ENCODE measurements at regions not wholly inside any gene's neighbourhood (a gene's known extent, or its start where the extent isn't known, plus 50 kb on each side); places are given as distances from the start of the nearest gene placed in this dataset.

- TF ChIP-seq ZNF280B (CRISPR knock-in tag; IDR thresholded peaks at IDR 0.05) (no peak), ATF3 (IDR thresholded peaks at IDR 0.05) (peak; percentile 53; the same call in 1 of the 2 replicates), ATF3 (CRISPR knock-in tag; conservative IDR thresholded peaks at IDR 0.05) (no peak), PHB2 (IDR thresholded peaks at IDR 0.05; ENCODE audit: low read depth) (no peak), ELF1 (tag; IDR thresholded peaks at IDR 0.05) (no peak), YBX1 (IDR thresholded peaks at IDR 0.05) (no peak), TAF7 (tag; IDR thresholded peaks at IDR 0.05) (no peak), ZNF778 (CRISPR knock-in tag; IDR thresholded peaks at IDR 0.05) (no peak), ZBTB33 (CRISPR knock-in tag; IDR thresholded peaks at IDR 0.05) (no peak), ZNF785 (CRISPR knock-in tag; IDR thresholded peaks at IDR 0.05) (no peak), ETV5 (CRISPR knock-in tag; IDR thresholded peaks at IDR 0.05; ENCODE audit: low read depth) (peak; percentile 62; the same call in 1 of the 2 replicates), POLR2A (conservative IDR thresholded peaks at IDR 0.05) (no peak), ZNF347 (CRISPR knock-in tag; IDR thresholded peaks at IDR 0.05; ENCODE audit: low read depth) (no peak), ZNF518B (CRISPR knock-in tag; IDR thresholded peaks at IDR 0.05) (no peak), SNRNP70 (optimal IDR thresholded peaks at IDR 0.05; ENCODE audit: low read depth, low read length) (no peak), PTRF (tag; IDR thresholded peaks at IDR 0.05) (no peak), HOMEZ (CRISPR knock-in tag; IDR thresholded peaks at IDR 0.05) (no peak)
Observed at GRCh38 chr2:118721817-118722551, 125.5 kb downstream of the EN1 start (continued).

Measured in K562 (cell line).